NCI-H2171 treated with DMSO at 0.1 percent for 48 hours (cell line): ENCODE measurements at regions not wholly inside any gene's neighbourhood (a gene's known extent, or its start where the extent isn't known, plus 50 kb on each side); places are given as distances from the start of the nearest gene placed in this dataset.

ENCODE experiments used
- DNase-seq: peaks from one replicate; lab custom pipeline; 2025; lab: John Stamatoyannopoulos, UW

- no peak for DNase-seq
These were observed 117.2 kb downstream of the BANF2 start for GRCh38 chr20:17816804-17817587.

- no peak for DNase-seq
These were observed 111.8 kb downstream of the BANF2 start for GRCh38 chr20:17811628-17811965.

DNA sequence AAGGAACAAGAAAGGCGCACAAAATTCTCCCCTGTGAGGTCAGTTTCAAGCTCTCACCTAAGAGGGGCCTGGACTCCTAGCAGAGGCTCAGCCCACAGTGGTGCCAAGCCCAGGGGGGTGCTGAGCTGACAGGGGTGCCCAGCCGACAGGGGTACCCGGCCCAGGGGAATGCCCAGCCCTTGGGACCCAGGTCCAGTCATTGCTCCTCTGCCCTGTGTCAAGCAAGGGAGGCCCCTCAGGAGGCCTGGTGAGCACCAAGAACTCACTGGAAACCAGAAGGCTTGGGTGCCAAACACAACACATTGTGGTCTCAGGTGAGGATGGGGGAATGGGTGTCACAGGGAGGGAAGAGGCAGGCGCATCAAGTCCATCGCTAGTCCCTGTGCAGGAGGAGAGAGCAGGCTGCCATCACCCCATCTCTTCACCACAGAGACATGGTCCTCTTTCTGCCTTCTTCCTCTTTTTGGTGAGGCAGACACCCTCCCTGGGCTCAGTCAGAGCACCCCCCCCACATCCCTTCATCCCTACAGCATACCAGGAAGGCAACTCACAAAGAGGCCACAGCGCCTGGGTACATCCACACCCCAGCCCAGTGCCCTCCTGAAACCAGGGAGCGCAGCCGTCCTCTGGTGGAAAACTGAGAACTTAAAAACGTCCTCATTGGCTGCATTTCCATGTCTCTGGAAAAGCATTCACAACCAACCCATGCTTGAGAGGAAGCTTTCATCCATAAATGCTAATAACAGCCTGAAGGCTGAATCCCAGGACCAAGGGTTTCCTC is 111.3 kb downstream of the BANF2 start:
- no peak for DNase-seq

DNA sequence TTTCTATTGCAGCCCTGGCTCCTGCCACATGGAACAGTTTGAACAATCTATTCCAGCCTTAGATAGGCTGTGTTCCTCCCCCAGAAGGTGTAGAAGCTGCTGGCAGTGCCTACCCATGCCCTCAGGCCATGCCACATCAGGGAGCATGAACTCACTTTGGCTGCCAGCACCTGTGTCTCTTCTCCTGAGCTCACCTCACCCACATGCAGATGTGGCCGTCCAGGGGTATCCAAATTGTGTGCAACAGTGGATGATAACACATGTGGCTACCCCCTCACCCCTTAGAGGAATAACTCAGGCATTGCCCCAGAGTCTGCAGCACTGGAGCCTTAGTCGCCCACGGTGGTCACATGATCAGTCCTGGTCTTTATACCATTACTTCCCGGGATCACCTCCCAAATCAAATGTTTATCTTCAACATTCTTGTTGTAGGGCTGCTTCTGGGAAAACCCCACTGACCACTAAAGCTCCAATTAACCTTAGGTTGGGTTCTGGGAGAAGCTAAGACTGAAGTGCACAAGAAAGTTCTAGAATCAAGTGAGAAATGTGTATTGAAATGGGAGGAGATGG is 110.4 kb downstream of the BANF2 start:
- DNase-seq: no peak

- no peak for DNase-seq
These were observed 109.7 kb downstream of the BANF2 start for GRCh38 chr20:17809362-17810061.

DNA sequence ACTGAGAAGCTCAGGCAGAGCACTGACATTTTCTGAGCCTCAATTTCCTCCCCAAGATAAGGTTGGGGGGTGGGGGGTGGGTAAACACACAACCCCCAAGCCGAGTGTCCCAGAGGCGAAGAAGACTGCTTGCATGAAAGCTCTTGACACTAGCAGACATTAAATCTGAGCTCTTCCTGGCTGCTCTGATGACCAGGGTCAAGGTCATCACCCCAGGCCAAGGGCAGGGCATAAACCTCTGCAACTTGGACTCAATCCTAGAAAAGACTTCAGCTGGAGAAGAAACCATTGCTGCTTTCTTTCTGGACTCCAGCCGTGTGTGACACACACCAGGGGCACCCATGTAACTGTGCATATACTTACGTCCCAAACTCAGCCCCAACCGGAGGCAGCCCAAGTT is 109.0 kb downstream of the BANF2 start:
- no peak for DNase-seq

- no peak for DNase-seq
These were observed 108.6 kb downstream of the BANF2 start for GRCh38 chr20:17808357-17808756.

DNA sequence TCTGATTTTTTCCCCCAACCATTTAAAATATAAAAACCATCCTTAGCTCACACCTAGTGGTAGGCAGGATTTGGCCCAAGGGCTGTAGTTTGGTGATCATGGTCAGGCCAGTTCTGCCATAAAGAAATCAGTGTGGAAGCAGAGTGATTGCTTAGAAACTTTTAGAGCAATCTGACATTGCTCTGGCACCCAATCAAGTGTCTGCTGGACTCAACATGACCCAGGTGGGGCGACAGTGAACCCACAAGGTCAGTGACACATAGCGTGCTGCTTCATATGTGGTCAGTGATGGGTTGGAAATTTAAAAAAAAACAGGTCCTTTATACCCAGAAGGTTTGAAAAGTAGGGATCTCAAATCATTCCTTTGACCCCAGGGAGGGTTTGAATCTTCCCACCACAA is 107.9 kb downstream of the BANF2 start:
- no peak for DNase-seq

GRCh38 chr20:17806739-17807441 is 107.1 kb downstream of the BANF2 start:
- no peak for DNase-seq

DNA sequence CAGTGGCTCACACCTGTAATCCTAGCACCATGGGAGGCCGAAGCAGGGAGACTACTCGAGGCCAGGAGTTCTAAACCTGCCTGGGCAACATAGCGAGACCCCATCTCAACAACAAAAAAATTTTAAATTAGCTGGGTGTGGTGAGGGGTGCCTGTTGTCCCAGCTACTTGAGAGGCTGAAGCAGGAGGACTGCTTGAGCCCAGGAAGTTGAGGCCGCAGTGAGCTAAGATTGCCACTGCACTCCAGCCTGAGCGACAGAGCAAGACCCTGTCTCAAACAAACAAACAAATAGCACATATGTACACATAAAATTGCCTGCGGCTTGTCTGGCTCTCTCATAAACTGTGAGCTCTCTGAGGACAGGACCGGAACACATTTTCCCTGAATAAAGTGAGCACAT is 106.3 kb downstream of the BANF2 start:
- no peak for DNase-seq

DNA sequence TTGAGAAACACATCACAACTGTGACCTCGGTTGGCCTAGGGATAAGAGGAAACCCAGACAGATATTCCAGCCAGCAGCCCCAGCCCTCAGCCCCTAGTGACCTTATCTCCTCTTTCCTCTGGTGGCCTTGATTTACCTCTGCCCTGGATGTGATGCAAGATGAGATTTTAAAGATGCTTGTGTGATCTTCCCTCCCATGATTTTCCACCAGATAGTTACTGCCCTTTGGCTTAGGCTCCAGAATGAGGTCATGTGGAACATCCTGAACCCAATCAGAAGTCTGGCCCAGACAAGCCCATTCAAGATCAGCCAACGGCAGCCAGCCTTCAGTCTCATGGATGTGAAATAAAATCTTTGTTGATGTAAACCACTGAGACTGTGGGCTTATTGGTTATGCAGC is 104.0 kb downstream of the BANF2 start:
- no peak for DNase-seq

DNA sequence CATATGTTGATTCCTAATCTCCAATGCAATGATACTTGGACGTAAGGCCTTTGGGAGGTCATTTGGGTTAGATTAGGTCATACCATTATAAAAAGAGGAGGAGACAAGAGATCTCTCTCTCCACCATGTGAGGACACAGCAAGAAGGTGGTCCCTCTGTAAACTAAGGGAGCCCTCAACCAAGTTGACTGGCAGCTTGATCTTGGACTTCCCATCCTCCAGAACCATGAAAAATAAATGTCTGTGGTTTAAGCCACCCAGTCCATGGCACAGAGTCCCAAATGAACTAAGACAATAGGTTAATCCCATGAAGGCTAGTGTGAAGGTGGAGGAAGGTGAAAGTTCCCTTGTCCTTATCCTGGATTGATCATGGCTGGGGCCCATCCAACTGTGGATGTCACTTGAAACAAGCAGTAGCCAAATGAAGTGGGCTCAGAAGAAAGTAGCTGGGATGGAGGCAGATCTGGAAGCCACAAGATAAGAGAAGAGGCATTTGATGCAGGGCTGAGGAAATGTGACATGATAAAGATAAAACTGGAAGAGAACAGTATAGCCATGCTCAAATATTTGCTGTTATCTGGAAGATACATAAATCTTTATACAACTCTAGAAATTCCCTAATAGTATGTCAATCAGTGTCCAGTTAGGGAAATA is 99.9 kb downstream of the BANF2 start:
- DNase-seq: no peak

GRCh38 chr20:17798601-17799000 is 98.8 kb downstream of the BANF2 start:
- no peak for DNase-seq

GRCh38 chr20:17797579-17797978 is 97.8 kb downstream of the BANF2 start:
- DNase-seq: no peak

DNA sequence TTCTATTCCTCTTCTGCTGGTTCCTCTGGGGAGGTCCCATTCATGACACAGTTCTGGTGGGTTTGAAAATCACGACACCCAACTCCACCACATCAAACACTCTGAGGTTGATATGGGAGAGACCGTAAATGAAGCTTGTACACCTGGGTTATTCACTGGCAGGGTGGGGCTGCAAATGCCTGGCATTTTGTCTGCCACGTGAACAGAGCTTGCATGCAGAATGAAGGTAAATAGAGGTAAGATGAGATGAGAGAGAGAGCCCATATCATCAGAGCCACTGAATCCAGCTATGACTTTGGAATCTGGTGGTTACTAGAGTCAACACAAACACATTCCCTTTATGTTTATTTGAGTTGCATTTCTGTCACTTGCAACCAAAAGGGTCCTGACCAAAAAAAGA is 97.4 kb downstream of the BANF2 start:
- no peak for DNase-seq

GRCh38 chr20:17796091-17796563 is 96.4 kb downstream of the BANF2 start:
- DNase-seq: no peak

GRCh38 chr20:17795501-17796071 is 95.8 kb downstream of the BANF2 start:
- DNase-seq: no peak

DNA sequence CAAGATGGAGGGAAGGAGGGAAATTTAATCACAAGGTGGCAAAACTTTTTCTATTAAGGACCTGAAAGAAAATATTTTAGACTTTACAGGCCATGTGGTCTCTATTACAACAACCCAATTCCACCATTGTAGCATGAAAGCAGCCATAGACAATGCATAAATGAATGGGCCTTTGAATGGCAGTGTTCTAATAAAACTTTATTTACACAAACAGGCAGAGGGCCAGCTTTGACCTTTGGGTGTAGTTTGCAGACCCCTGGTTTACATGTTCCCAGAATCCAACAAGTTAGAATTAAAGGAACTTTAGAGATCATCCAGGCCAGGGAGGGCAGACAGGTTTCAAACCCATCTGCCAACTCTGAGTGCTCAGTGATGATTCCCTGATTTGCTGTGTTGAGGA is 95.2 kb downstream of the BANF2 start:
- DNase-seq: no peak

- DNase-seq: no peak
These were observed 94.6 kb downstream of the BANF2 start for GRCh38 chr20:17794400-17794799.

DNA sequence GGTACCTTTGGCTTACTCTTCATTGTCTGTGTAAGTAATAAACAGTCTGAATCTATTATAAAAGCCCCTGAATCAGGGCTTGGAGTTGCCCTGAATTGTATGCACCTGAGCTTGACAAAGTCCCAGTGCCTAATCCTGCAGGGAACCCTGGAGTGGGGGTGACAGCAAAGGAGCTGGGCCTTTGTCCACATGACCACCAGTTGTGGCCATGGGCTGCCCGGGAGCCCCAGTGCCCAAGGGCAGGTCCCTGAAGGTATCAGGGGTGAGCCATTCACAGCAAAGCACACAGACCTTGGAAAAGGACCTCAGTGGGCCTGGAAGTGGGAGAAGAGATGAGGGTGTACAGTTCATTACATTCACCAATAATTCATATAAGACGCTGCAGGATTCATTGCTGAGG is 94.2 kb downstream of the BANF2 start:
- DNase-seq: no peak

GRCh38 chr20:17790296-17790695 is 90.5 kb downstream of the BANF2 start:
- no peak for DNase-seq
